GM21367 (cell line): ENCODE measurements at regions not wholly inside any gene's neighbourhood (a gene's known extent, or its start where the extent isn't known, plus 50 kb on each side); places are given as distances from the start of the nearest gene placed in this dataset.

Experiments
- ATAC-seq: cut with Tn5 transposase; IDR thresholded peaks from one replicate; pipeline ENCODE4 v1.9.1; 2021; ENCODE audit not compliant: unreplicated experiment

- no peak for ATAC-seq
Observed at GRCh38 chr6:141346535-141346934, 786.2 kb upstream of the GJE1 start.

- ATAC-seq = no peak
Observed at GRCh38 chr6:141337191-141337590, 795.5 kb upstream of the GJE1 start.

- ATAC-seq = no peak
Observed at GRCh38 chr6:141335477-141336273, 797.0 kb upstream of the GJE1 start.

- ATAC-seq = no peak
Observed at GRCh38 chr6:141326925-141327324, 805.8 kb upstream of the GJE1 start.

- ATAC-seq = no peak
Observed at GRCh38 chr6:141326426-141326825, 806.3 kb upstream of the GJE1 start.

- ATAC-seq = no peak
Observed at GRCh38 chr6:141321493-141322347, 811.0 kb upstream of the GJE1 start.

- no peak for ATAC-seq
Observed at GRCh38 chr6:141316236-141316635, 816.5 kb upstream of the GJE1 start.

- no peak for ATAC-seq
Observed at GRCh38 chr6:141313986-141314385, 818.7 kb upstream of the GJE1 start.

- ATAC-seq = no peak
Observed at GRCh38 chr6:141309295-141309694, 823.4 kb upstream of the GJE1 start.

- ATAC-seq = no peak
Observed at GRCh38 chr6:141307309-141307998, 825.3 kb upstream of the GJE1 start.

GRCh38 chr6:141303907-141304306 is 828.8 kb upstream of the GJE1 start:
- no peak for ATAC-seq

GRCh38 chr6:141301779-141302178 is 830.9 kb upstream of the GJE1 start:
- no peak for ATAC-seq

- ATAC-seq = no peak
Observed at GRCh38 chr6:141290941-141291721, 841.6 kb upstream of the GJE1 start.

- no peak for ATAC-seq
Observed at GRCh38 chr6:141288947-141289346, 843.8 kb upstream of the GJE1 start.

- no peak for ATAC-seq
Observed at GRCh38 chr6:141282263-141282662, 850.5 kb upstream of the GJE1 start.

GRCh38 chr6:141269684-141270083 is 863.0 kb upstream of the GJE1 start:
- no peak for ATAC-seq

- no peak for ATAC-seq
Observed at GRCh38 chr6:141267420-141267819, 865.3 kb upstream of the GJE1 start.

- ATAC-seq = no peak
Observed at GRCh38 chr6:141265756-141266623, 866.7 kb upstream of the GJE1 start.

- ATAC-seq = no peak
Observed at GRCh38 chr6:141264101-141264500, 868.6 kb upstream of the GJE1 start.

GRCh38 chr6:141261672-141262060 is 871.1 kb upstream of the GJE1 start:
- no peak for ATAC-seq
